WTC11 (cell line): ENCODE measurements at regions not wholly inside any gene's neighbourhood (a gene's known extent, or its start where the extent isn't known, plus 50 kb on each side); places are given as distances from the start of the nearest gene placed in this dataset.
A peak's percentile ranks its signal among the peaks of the same experiment; 100 is the strongest.

Experiments
- ATAC-seq: fragments of 200-7000 bp; cut with Tn5 transposase; 2 replicates; pipeline ENCODE4 v1.10.0; 2021; ENCODE audit warnings: mild to moderate bottlenecking, moderate library complexity
- CTCF ChIA-PET: fragments of 300-600 bp; sonication (Branson Sonifier 250); formaldehyde crosslinking; loops from one replicate; lab custom pipeline; 2021; ENCODE audit warnings: antibody characterized with exemption; lab: Charles Lee
- POLR2A ChIA-PET: fragments of 350-600 bp; sonication (Branson Sonifier 250); formaldehyde crosslinking; loops from one replicate; lab custom pipeline; 2021; ENCODE audit warnings: antibody characterized with exemption; lab: Charles Lee
- DNase-seq: peaks from one replicate; pipeline ENCODE4 v3.0.0; 2021; ENCODE audit warnings: low spot score
- H3K27ac Mint-ChIP-seq: 2 replicates; pipeline ENCODE4 v1.8.0; 2021; ENCODE audit warnings: mixed read lengths
- H3K27me3 Mint-ChIP-seq: 2 replicates; pipeline ENCODE4 v1.8.0; 2021; ENCODE audit warnings: low read depth, mild to moderate bottlenecking, moderate library complexity, mixed read lengths
- H3K36me3 Mint-ChIP-seq: 2 replicates; pipeline ENCODE4 v1.8.0; 2021; ENCODE audit warnings: mixed read lengths
- H3K4me1 Mint-ChIP-seq: 2 replicates; pipeline ENCODE4 v1.8.0; 2022; ENCODE audit warnings: mixed read lengths
- H3K4me3 Mint-ChIP-seq: 2 replicates; pipeline ENCODE4 v1.8.0; 2021; ENCODE audit warnings: mild to moderate bottlenecking, moderate library complexity, mixed read lengths
- H3K9me3 Mint-ChIP-seq: 2 replicates; pipeline ENCODE4 v1.8.0; 2021; ENCODE audit warnings: mixed read lengths
- CREM ChIP-seq: sonication (generic); formaldehyde crosslinking; IDR thresholded peaks from 2 replicates; pipeline ENCODE4 v1.8.1; 2022; ENCODE audit warnings: mild to moderate bottlenecking, missing genetic modification reagents, moderate library complexity
- ESRRA ChIP-seq: sonication (generic); formaldehyde crosslinking; IDR thresholded peaks from 2 replicates; pipeline ENCODE4 v1.8.1; 2022; ENCODE audit warnings: mild to moderate bottlenecking, missing genetic modification reagents, borderline replicate concordance
- HMGA2 ChIP-seq: fragments of 250-450 bp; sonication (Bioruptor Pico); IDR thresholded peaks from 2 replicates; pipeline ENCODE4 v1.4.0; 2021; ENCODE audit warnings: mild to moderate bottlenecking, moderate library complexity
- JUN ChIP-seq: sonication (generic); formaldehyde crosslinking; IDR thresholded peaks from 2 replicates; pipeline ENCODE4 v1.8.0; 2023; ENCODE audit warnings: mild to moderate bottlenecking, missing genetic modification reagents
- MYBL2 ChIP-seq: sonication (generic); formaldehyde crosslinking; IDR thresholded peaks from 2 replicates; pipeline ENCODE4 v1.8.1; 2023; ENCODE audit warnings: mild to moderate bottlenecking, moderate library complexity, missing genetic modification reagents
- TEAD4 ChIP-seq: sonication (generic); formaldehyde crosslinking; IDR thresholded peaks from 2 replicates; pipeline ENCODE4 v1.8.0; 2022; ENCODE audit warnings: mild to moderate bottlenecking, missing genetic modification reagents
- ZBTB21 ChIP-seq: sonication (generic); formaldehyde crosslinking; IDR thresholded peaks from 2 replicates; pipeline ENCODE4 v1.8.1; 2023; ENCODE audit warnings: mild to moderate bottlenecking, missing genetic modification reagents, borderline replicate concordance
- ZNF121 ChIP-seq: sonication (generic); formaldehyde crosslinking; IDR thresholded peaks from 2 replicates; pipeline ENCODE4 v1.8.0; 2023; ENCODE audit warnings: missing genetic modification reagents
- ZNF263 ChIP-seq: sonication (generic); formaldehyde crosslinking; IDR thresholded peaks from 2 replicates; pipeline ENCODE4 v1.8.1; 2022; ENCODE audit warnings: low read depth, mild to moderate bottlenecking, moderate library complexity, missing genetic modification reagents
- TF ChIP-seq, protein P1 (sequence below): fragments of 250-450 bp; sonication (Bioruptor Pico); IDR thresholded peaks from 2 replicates; pipeline ENCODE4 v1.9.0; 2021; ENCODE audit warnings: mild to moderate bottlenecking, borderline replicate concordance
- TF ChIP-seq, protein P2 (sequence below): sonication (generic); formaldehyde crosslinking; IDR thresholded peaks from 2 replicates; pipeline ENCODE4 v1.8.1; 2022; ENCODE audit warnings: mild to moderate bottlenecking, moderate library complexity, missing genetic modification reagents
- TF ChIP-seq, protein P3 (sequence below): sonication (generic); formaldehyde crosslinking; IDR thresholded peaks from 2 replicates; pipeline ENCODE4 v1.8.0; 2022; ENCODE audit warnings: mild to moderate bottlenecking, missing genetic modification reagents
- TF ChIP-seq, protein P4 (sequence below): sonication (generic); formaldehyde crosslinking; IDR thresholded peaks from 2 replicates; pipeline ENCODE4 v1.8.0; 2023; ENCODE audit warnings: mild to moderate bottlenecking, missing genetic modification reagents
- TF ChIP-seq, protein P5 (sequence below): sonication (generic); formaldehyde crosslinking; IDR thresholded peaks from 2 replicates; pipeline ENCODE4 v1.8.0; 2022; ENCODE audit warnings: missing genetic modification reagents
- TF ChIP-seq, protein P6 (sequence below): fragments of 250-450 bp; sonication (Bioruptor Pico); IDR thresholded peaks from 2 replicates; pipeline ENCODE4 v1.8.0; 2021; ENCODE audit warnings: mild to moderate bottlenecking
- TF ChIP-seq, protein P7 (sequence below): fragments of 200-600 bp; IDR thresholded peaks from 2 replicates; pipeline ENCODE4 v1.8.0; 2022; ENCODE audit warnings: antibody characterized with exemption

DNA sequence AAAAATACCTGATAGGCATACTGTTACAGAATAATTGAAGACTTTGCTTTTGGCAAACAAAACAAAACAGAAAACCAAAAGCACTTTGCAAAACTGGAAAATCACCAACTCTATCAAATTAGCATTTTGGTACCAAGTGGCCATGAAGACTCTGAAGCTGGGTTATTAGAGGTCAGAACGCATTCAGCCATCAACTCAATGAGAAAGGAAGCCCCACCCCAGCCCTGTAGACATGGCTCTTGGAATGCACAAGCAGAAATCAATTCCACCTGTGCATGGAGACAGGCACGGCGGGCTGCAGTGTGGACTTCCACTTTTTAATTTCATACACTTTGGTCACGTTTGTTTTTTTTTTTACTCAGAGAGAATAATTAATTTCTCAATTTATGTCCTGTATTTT lies 93.6 kb upstream of the DHX15 start (continued):
- TF ChIP-seq, protein P1, sequence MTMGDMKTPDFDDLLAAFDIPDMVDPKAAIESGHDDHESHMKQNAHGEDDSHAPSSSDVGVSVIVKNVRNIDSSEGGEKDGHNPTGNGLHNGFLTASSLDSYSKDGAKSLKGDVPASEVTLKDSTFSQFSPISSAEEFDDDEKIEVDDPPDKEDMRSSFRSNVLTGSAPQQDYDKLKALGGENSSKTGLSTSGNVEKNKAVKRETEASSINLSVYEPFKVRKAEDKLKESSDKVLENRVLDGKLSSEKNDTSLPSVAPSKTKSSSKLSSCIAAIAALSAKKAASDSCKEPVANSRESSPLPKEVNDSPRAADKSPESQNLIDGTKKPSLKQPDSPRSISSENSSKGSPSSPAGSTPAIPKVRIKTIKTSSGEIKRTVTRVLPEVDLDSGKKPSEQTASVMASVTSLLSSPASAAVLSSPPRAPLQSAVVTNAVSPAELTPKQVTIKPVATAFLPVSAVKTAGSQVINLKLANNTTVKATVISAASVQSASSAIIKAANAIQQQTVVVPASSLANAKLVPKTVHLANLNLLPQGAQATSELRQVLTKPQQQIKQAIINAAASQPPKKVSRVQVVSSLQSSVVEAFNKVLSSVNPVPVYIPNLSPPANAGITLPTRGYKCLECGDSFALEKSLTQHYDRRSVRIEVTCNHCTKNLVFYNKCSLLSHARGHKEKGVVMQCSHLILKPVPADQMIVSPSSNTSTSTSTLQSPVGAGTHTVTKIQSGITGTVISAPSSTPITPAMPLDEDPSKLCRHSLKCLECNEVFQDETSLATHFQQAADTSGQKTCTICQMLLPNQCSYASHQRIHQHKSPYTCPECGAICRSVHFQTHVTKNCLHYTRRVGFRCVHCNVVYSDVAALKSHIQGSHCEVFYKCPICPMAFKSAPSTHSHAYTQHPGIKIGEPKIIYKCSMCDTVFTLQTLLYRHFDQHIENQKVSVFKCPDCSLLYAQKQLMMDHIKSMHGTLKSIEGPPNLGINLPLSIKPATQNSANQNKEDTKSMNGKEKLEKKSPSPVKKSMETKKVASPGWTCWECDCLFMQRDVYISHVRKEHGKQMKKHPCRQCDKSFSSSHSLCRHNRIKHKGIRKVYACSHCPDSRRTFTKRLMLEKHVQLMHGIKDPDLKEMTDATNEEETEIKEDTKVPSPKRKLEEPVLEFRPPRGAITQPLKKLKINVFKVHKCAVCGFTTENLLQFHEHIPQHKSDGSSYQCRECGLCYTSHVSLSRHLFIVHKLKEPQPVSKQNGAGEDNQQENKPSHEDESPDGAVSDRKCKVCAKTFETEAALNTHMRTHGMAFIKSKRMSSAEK (CRISPR knock-in tag), result no peak
- TF ChIP-seq TEAD4 (CRISPR knock-in tag) (no peak), MYBL2 (CRISPR knock-in tag) (no peak), ZBTB21 (no peak), ESRRA (no peak)
- TF ChIP-seq, protein P2, sequence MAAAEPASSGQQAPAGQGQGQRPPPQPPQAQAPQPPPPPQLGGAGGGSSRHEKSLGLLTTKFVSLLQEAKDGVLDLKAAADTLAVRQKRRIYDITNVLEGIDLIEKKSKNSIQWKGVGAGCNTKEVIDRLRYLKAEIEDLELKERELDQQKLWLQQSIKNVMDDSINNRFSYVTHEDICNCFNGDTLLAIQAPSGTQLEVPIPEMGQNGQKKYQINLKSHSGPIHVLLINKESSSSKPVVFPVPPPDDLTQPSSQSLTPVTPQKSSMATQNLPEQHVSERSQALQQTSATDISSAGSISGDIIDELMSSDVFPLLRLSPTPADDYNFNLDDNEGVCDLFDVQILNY (CRISPR knock-in tag), result no peak
- TF ChIP-seq, protein P3, sequence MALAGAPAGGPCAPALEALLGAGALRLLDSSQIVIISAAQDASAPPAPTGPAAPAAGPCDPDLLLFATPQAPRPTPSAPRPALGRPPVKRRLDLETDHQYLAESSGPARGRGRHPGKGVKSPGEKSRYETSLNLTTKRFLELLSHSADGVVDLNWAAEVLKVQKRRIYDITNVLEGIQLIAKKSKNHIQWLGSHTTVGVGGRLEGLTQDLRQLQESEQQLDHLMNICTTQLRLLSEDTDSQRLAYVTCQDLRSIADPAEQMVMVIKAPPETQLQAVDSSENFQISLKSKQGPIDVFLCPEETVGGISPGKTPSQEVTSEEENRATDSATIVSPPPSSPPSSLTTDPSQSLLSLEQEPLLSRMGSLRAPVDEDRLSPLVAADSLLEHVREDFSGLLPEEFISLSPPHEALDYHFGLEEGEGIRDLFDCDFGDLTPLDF (CRISPR knock-in tag), result no peak
- TF ChIP-seq, protein P4, sequence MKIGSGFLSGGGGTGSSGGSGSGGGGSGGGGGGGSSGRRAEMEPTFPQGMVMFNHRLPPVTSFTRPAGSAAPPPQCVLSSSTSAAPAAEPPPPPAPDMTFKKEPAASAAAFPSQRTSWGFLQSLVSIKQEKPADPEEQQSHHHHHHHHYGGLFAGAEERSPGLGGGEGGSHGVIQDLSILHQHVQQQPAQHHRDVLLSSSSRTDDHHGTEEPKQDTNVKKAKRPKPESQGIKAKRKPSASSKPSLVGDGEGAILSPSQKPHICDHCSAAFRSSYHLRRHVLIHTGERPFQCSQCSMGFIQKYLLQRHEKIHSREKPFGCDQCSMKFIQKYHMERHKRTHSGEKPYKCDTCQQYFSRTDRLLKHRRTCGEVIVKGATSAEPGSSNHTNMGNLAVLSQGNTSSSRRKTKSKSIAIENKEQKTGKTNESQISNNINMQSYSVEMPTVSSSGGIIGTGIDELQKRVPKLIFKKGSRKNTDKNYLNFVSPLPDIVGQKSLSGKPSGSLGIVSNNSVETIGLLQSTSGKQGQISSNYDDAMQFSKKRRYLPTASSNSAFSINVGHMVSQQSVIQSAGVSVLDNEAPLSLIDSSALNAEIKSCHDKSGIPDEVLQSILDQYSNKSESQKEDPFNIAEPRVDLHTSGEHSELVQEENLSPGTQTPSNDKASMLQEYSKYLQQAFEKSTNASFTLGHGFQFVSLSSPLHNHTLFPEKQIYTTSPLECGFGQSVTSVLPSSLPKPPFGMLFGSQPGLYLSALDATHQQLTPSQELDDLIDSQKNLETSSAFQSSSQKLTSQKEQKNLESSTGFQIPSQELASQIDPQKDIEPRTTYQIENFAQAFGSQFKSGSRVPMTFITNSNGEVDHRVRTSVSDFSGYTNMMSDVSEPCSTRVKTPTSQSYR (CRISPR knock-in tag), result no peak

DNA sequence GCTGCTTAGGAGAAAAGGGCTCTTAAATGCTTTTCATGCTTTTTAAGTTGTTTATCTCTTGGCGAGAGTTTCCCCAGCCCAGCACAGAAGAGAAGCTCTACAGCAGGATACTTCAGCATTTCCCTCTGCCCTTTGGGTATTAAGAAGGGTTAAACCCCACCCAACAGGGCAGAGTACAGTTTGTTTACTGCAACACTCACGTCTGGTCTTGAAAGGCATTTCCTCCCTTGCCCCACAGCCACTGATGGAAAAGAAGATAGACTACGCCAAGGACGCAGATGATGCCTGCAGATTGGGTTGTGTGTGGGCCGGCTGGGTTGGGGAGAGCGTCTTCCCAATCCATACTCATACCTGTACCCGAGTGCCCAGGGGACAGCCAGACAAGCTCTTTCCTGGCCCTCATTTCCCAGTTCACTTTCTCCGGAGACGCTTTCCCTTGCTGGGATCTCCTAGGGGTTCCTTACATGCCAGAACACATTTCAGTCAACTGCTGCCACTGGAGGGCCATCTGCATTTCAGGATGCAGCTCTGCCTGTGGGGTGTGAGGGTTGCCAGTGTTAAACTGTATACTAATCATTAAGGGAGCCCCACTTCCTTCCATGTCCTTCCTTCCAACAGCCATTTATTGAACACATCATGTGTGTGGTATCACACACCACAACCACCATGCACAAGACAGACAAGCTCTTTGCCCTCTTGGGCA lies 96.5 kb upstream of the DHX15 start:
- ChIA-PET POLR2A (no interaction called here), CTCF (interaction anchor here (1.1 to 1.3 kb wide), 2 partner anchors 9 to 113 kb away, joined by 3 to 5 read pairs; no protein-coding TSS in a partner anchor)
- Mint-ChIP-seq H3K27ac (no peak overlapping the region), H3K36me3 (peaks cover 13% of the 10 kb centered on the region), H3K4me1 (peaks cover 31% of the 10 kb centered on the region), H3K4me3 (no peak overlapping the region), H3K27me3 (peaks cover 5% of the 10 kb centered on the region; the same call in 1 of the 2 replicates), H3K9me3 (peaks cover 18% of the 10 kb centered on the region)
- peak; percentile 50 for ATAC-seq
- TF ChIP-seq HMGA2 (CRISPR knock-in tag) (no peak), CREM (no peak)
- DNase-seq, result no peak

DNA sequence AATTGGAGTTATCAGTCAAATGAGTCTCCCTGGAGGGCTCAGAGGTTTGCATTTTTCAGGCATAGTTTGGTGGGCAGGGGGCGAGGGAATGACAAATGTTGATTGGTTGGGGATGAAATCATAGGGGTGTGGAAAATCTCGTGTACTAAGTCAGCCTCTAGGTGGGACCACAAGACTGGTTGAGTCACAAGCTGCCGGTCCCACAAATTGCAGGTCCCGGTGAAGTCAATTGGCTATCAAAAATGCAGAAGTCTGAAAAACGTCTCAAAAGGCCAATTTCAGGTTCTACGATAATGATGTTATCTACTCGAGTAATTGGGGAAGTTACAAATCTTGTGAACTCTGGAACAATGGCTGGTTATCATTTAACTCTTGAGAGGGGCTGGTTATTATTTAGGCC lies 98.8 kb upstream of the DHX15 start:
- Mint-ChIP-seq H3K4me1 (peaks cover 48% of the 10 kb centered on the region), H3K36me3 (no peaks in the 10 kb centered on the region), H3K27me3 (peaks cover 7% of the 10 kb centered on the region; the same call in 1 of the 2 replicates), H3K27ac (no peak overlapping the region), H3K9me3 (peaks cover 4% of the 10 kb centered on the region; the same call in 1 of the 2 replicates), H3K4me3 (no peak overlapping the region)
- ATAC-seq, result no peak
- POLR2A ChIA-PET, result interaction anchor here (1.0 kb wide), 1 partner anchor 99 kb away, joined by 4 read pairs; the partner anchor contains the start of gene DHX15
- CTCF ChIA-PET, result no interaction called here
- no peak for DNase-seq
- no peak for TF ChIP-seq ZNF121 (CRISPR knock-in tag)
- TF ChIP-seq, protein P5, sequence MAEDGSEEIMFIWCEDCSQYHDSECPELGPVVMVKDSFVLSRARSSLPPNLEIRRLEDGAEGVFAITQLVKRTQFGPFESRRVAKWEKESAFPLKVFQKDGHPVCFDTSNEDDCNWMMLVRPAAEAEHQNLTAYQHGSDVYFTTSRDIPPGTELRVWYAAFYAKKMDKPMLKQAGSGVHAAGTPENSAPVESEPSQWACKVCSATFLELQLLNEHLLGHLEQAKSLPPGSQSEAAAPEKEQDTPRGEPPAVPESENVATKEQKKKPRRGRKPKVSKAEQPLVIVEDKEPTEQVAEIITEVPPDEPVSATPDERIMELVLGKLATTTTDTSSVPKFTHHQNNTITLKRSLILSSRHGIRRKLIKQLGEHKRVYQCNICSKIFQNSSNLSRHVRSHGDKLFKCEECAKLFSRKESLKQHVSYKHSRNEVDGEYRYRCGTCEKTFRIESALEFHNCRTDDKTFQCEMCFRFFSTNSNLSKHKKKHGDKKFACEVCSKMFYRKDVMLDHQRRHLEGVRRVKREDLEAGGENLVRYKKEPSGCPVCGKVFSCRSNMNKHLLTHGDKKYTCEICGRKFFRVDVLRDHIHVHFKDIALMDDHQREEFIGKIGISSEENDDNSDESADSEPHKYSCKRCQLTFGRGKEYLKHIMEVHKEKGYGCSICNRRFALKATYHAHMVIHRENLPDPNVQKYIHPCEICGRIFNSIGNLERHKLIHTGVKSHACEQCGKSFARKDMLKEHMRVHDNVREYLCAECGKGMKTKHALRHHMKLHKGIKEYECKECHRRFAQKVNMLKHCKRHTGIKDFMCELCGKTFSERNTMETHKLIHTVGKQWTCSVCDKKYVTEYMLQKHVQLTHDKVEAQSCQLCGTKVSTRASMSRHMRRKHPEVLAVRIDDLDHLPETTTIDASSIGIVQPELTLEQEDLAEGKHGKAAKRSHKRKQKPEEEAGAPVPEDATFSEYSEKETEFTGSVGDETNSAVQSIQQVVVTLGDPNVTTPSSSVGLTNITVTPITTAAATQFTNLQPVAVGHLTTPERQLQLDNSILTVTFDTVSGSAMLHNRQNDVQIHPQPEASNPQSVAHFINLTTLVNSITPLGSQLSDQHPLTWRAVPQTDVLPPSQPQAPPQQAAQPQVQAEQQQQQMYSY (CRISPR knock-in tag), result no peak
- no peak for TF ChIP-seq ZNF263 (CRISPR knock-in tag)
- TF ChIP-seq JUN, result no peak
- TF ChIP-seq, protein P6, sequence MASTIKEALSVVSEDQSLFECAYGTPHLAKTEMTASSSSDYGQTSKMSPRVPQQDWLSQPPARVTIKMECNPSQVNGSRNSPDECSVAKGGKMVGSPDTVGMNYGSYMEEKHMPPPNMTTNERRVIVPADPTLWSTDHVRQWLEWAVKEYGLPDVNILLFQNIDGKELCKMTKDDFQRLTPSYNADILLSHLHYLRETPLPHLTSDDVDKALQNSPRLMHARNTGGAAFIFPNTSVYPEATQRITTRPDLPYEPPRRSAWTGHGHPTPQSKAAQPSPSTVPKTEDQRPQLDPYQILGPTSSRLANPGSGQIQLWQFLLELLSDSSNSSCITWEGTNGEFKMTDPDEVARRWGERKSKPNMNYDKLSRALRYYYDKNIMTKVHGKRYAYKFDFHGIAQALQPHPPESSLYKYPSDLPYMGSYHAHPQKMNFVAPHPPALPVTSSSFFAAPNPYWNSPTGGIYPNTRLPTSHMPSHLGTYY, result no peak
- TF ChIP-seq, protein P7, sequence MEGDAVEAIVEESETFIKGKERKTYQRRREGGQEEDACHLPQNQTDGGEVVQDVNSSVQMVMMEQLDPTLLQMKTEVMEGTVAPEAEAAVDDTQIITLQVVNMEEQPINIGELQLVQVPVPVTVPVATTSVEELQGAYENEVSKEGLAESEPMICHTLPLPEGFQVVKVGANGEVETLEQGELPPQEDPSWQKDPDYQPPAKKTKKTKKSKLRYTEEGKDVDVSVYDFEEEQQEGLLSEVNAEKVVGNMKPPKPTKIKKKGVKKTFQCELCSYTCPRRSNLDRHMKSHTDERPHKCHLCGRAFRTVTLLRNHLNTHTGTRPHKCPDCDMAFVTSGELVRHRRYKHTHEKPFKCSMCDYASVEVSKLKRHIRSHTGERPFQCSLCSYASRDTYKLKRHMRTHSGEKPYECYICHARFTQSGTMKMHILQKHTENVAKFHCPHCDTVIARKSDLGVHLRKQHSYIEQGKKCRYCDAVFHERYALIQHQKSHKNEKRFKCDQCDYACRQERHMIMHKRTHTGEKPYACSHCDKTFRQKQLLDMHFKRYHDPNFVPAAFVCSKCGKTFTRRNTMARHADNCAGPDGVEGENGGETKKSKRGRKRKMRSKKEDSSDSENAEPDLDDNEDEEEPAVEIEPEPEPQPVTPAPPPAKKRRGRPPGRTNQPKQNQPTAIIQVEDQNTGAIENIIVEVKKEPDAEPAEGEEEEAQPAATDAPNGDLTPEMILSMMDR, result no peak
- no peak for TF ChIP-seq CREM
